ENCODE measurements at regions not wholly inside any gene's neighbourhood (a gene's known extent, or its start where the extent isn't known, plus 50 kb on each side); places are given as distances from the start of the nearest gene placed in this dataset.
"Not testable (repeated sequence)": the region's sequence is repeated elsewhere in the genome, so short reads cannot be mapped to it uniquely, and the experiment has no call there.

DNA sequence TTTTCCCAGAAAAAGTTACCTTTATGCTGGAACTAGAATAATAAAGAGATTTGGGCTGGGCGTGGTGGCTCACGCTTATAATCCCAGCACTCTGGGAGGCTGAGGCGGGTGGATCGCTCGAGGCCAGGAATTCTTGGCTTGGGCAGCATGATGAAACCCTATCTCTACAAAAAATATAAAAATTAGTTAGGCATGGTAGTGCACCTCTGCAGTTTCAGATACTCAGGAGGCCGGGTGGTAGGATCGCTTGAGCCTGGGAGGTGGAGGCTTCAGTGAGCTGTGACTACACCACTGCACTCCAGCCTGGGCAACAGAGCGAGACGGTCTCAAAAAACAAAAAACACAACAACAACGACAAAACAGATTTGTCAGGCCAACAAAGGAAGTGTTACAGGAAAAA lies 119.3 kb upstream of the OR9Q1 start:
- no peak overlapping the region for H3K4me3 ChIP-seq
- no peak overlapping the region for H3K27ac ChIP-seq
- ATAC-seq: no peak
- no peak for DNase-seq
- no peaks in the 10 kb centered on the region for H3K27me3 ChIP-seq (ENCODE audit: low read depth)
- intact Hi-C loops (cut with DNase I): no loop called here
- no peaks in the 10 kb centered on the region for H3K36me3 ChIP-seq
- TF ChIP-seq, protein P1, sequence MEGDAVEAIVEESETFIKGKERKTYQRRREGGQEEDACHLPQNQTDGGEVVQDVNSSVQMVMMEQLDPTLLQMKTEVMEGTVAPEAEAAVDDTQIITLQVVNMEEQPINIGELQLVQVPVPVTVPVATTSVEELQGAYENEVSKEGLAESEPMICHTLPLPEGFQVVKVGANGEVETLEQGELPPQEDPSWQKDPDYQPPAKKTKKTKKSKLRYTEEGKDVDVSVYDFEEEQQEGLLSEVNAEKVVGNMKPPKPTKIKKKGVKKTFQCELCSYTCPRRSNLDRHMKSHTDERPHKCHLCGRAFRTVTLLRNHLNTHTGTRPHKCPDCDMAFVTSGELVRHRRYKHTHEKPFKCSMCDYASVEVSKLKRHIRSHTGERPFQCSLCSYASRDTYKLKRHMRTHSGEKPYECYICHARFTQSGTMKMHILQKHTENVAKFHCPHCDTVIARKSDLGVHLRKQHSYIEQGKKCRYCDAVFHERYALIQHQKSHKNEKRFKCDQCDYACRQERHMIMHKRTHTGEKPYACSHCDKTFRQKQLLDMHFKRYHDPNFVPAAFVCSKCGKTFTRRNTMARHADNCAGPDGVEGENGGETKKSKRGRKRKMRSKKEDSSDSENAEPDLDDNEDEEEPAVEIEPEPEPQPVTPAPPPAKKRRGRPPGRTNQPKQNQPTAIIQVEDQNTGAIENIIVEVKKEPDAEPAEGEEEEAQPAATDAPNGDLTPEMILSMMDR (IDR thresholded peaks at IDR 0.05): no peak
- H3K9me3 ChIP-seq: no peaks in the 10 kb centered on the region
- no peaks in the 10 kb centered on the region for H3K4me1 ChIP-seq

DNA sequence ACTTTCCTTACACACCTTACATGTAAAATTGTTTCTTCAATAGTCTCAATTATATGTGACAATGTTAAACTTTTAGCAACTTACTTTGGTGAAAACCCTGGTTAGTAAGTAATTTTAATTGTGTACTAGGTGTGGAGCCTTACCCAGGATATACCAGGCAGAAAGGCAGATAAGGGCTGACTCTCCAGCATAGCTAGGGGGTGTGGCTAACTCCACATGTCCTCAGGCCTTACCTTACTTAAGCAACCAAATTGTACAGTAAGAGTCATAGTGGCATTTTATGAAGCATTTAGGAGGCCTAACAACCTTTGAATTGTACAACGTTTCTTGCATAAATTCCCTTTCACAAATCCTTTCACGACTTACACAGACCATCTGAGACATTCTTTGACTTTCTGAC lies 118.2 kb upstream of the OR9Q1 start:
- TF ChIP-seq, protein P1 (IDR thresholded peaks at IDR 0.05): no peak

DNA sequence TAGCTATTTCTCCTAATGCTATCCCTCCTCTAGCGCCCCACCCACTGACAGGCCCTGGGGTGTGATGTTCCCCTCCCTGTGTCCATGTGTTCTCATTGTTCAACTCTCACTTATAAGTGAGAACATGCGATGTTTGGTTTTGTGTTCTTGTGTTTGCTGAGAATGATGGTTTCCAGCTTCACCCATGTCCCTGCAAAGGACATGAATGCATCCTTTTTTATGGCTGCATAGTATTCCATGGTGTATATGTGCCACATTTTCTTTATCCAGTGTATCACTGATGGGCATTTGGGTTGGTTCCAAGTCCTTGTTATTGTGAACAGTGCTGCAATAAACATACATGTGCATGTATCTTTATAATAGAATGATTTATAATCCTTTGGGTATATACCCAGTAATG lies 115.3 kb upstream of the OR9Q1 start:
- DNase-seq; ATAC-seq; H3K9me3 ChIP-seq; H3K4me1 ChIP-seq; H3K36me3 ChIP-seq; intact Hi-C loops (cut with DNase I); H3K27ac ChIP-seq; H3K4me3 ChIP-seq; H3K27me3 ChIP-seq (ENCODE audit: low read depth): not testable (repeated sequence)

More for the DNA sequence above, 118.2 kb upstream of the OR9Q1 start:
- Histone ChIP-seq H3K9me3 (no peaks in the 10 kb centered on the region), H3K36me3 (no peaks in the 10 kb centered on the region), H3K27me3 (ENCODE audit: low read depth) (no peaks in the 10 kb centered on the region), H3K4me3 (no peak overlapping the region), H3K27ac (no peak overlapping the region), H3K4me1 (no peaks in the 10 kb centered on the region)
- intact Hi-C loops (cut with DNase I): no loop called here
- DNase-seq: no peak
- no peak for ATAC-seq

DNA sequence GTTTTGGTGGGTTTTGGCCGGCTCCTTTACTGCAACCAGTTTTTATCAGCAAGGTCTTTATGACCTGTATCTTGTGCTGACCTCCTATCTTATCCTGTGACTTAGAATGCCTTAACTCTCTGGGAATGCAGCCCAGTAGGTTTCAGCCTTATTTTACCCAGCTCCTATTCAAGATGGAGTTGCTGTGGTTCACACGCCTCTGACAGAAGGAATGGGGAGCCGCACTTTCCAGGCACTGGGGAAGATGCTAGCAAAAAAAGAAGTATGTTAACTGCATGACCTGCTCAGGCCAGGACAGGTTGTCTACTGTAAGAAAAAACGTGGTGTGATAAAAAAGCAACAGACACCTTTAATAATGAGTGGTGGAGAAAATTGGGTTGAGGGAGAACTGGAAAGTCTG lies 112.2 kb upstream of the OR9Q1 start:
- intact Hi-C loops (cut with DNase I); H3K36me3 ChIP-seq; H3K9me3 ChIP-seq; H3K27ac ChIP-seq; H3K4me1 ChIP-seq; H3K27me3 ChIP-seq (ENCODE audit: low read depth); ATAC-seq; H3K4me3 ChIP-seq; DNase-seq: not testable (repeated sequence)

DNA sequence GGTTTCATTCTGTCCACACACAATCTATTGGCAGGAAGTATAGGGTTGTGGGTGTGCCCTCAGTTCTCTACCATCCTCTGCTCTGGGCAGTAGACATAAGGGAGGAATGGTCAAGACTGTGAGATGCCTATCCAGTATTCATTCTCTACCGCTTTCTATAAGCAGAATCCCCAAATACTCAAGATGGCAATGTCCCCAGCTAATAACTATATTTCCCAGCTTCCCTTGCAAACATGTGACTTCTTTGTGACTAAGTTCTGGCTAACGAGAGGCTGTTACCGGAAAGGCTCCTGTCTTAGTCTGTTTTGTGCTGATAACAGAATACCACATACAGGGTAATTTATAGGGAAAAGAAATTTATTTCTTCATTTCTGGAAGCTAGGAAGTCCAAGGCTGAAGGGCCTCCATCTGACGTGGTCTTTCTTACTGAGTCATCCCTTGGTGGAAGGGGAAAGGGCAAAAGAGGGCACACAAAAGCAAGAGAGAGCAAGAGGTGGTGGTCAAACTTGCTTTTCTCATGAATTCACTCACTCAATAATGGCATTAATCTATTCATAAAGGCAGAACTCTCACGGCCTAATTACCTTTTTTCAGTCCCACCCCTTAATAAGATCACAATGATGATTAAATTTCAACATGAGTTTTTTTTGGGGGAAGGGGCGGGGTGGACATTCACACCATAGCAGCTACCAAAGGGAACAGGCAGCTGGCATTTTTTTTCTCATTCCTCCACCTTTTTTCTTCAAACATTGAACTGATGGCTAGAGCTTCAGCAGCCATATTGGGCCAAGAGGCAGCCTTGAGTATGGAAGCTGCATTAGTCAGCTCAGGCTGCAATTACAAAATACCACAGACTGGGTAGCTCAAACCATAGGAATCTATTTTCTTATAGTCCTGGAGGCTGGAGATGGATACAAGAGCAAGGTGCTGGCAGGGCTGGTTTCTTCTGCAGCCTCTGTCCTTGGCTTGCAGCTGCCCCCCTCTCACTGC lies 109.7 kb upstream of the OR9Q1 start:
- H3K36me3 ChIP-seq: no peaks in the 10 kb centered on the region
- DNase-seq: no peak
- ATAC-seq: no peak
- intact Hi-C loops (cut with DNase I): no loop called here
- TF ChIP-seq, protein P1 (IDR thresholded peaks at IDR 0.05): no peak
- no peak overlapping the region for H3K27ac ChIP-seq
- H3K4me3 ChIP-seq: no peak overlapping the region
- H3K4me1 ChIP-seq: no peaks in the 10 kb centered on the region
- no peaks in the 10 kb centered on the region for H3K27me3 ChIP-seq (ENCODE audit: low read depth)
- no peaks in the 10 kb centered on the region for H3K9me3 ChIP-seq

DNA sequence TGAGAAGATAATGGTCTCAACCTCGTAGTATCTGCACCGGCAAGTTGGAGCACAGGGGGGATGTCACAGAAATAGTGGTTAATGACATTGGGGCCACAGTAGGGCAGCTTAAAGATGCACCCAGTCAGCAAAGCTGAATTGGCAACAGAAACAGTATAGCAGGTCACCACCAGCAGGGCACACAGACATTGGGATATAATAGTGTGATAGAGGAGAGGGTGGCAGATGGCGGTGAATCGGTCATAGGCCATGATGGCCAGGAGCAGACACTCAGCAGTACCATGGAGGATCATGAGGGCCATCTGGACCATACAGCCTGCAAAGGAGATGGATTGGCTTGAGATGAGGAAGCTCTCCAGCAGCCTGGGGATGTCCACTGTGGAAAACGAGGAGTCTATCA lies 106.0 kb upstream of the OR9Q1 start:
- Histone ChIP-seq H3K36me3 (no peaks in the 10 kb centered on the region), H3K9me3 (no peaks in the 10 kb centered on the region), H3K27ac (no peak overlapping the region), H3K4me1 (no peaks in the 10 kb centered on the region), H3K27me3 (ENCODE audit: low read depth) (no peaks in the 10 kb centered on the region), H3K4me3 (no peak overlapping the region)
- TF ChIP-seq, protein P1 (IDR thresholded peaks at IDR 0.05): no peak
- no peak for ATAC-seq
- intact Hi-C loops (cut with DNase I): no loop called here
- no peak for DNase-seq
